ENCODE measurements at regions not wholly inside any gene's neighbourhood (a gene's known extent, or its start where the extent isn't known, plus 50 kb on each side); places are given as distances from the start of the nearest gene placed in this dataset.

GRCh38 chr14:83184531-83184930 lies 1650.9 kb upstream of the SEL1L start:
- TF ChIP-seq ZNF701 (tag by site-specific recombination; IDR thresholded peaks at IDR 0.05): no peak
- no peak for TF ChIP-seq CTCF (tag by site-specific recombination; IDR thresholded peaks at IDR 0.05)
- no peak for TF ChIP-seq PATZ1 (tag by site-specific recombination; IDR thresholded peaks at IDR 0.05)
- no peak for TF ChIP-seq ZNF837 (tag by site-specific recombination; IDR thresholded peaks at IDR 0.05)
- no peak for TF ChIP-seq ZNF26 (tag by site-specific recombination; IDR thresholded peaks at IDR 0.05)
